H9 (cell line): ENCODE measurements at regions not wholly inside any gene's neighbourhood (a gene's known extent, or its start where the extent isn't known, plus 50 kb on each side); places are given as distances from the start of the nearest gene placed in this dataset.

Source experiments
- DNase-seq: peaks from one replicate; pipeline ENCODE4 v3.0.0-alpha.2; 2017
- H2AFZ ChIP-seq: one replicate; pipeline ENCODE4 v1.6.1; 2013; ENCODE audit warnings: mild to moderate bottlenecking, low read length, control low read depth, moderate library complexity
- H2AK5ac ChIP-seq: 2 replicates; pipeline ENCODE4 v1.6.1; 2013; ENCODE audit warnings: low read length, control low read depth, mixed read lengths; ENCODE audit not compliant: insufficient read length
- H2BK120ac ChIP-seq: one replicate; pipeline ENCODE4 v1.6.1; 2013; ENCODE audit warnings: low read depth, mild to moderate bottlenecking, low read length, control low read depth, inconsistent platforms; ENCODE audit not compliant: poor library complexity, severe bottlenecking
- H2BK12ac ChIP-seq: 2 replicates; pipeline ENCODE4 v1.6.1; 2013; ENCODE audit warnings: low read length, control low read depth, mixed read lengths, low read depth; ENCODE audit not compliant: insufficient read length
- H2BK15ac ChIP-seq: 2 replicates; pipeline ENCODE4 v1.6.1; 2013; ENCODE audit warnings: low read depth, low read length, control low read depth
- H2BK20ac ChIP-seq: one replicate; pipeline ENCODE4 v1.6.1; 2013; ENCODE audit warnings: low read depth, mild to moderate bottlenecking, low read length, control low read depth, inconsistent platforms; ENCODE audit not compliant: poor library complexity, severe bottlenecking
- H2BK5ac ChIP-seq: 2 replicates; pipeline ENCODE4 v1.6.1; 2013; ENCODE audit warnings: low read length, control low read depth, mixed read lengths; ENCODE audit not compliant: insufficient read length
- H3K14ac ChIP-seq: 2 replicates; pipeline ENCODE4 v1.6.1; 2013; ENCODE audit warnings: low read length, control low read depth; ENCODE audit not compliant: insufficient read depth
- H3K18ac ChIP-seq: 2 replicates; pipeline ENCODE4 v1.6.1; 2013; ENCODE audit warnings: low read depth, mild to moderate bottlenecking, mixed read lengths, low read length, control low read depth; ENCODE audit not compliant: insufficient read length
- H3K23ac ChIP-seq: 2 replicates; pipeline ENCODE4 v1.6.1; 2013; ENCODE audit warnings: low read length, control low read depth, mixed read lengths, low read depth; ENCODE audit not compliant: insufficient read length
- H3K23me2 ChIP-seq: 2 replicates; pipeline ENCODE4 v1.6.1; 2013; ENCODE audit warnings: low read depth, mild to moderate bottlenecking, mixed read lengths, low read length, control low read depth; ENCODE audit not compliant: insufficient read length, poor library complexity, severe bottlenecking
- H3K27ac ChIP-seq: 2 replicates; pipeline ENCODE4 v1.5.1; 2013; ENCODE audit warnings: low read length, control low read depth, mixed read lengths, low read depth; ENCODE audit not compliant: insufficient read length
- H3K27me3 ChIP-seq: 2 replicates; pipeline ENCODE4 v1.6.1; 2013; ENCODE audit warnings: low read length, control low read depth, inconsistent platforms; ENCODE audit not compliant: insufficient read depth
- H3K4ac ChIP-seq: 2 replicates; pipeline ENCODE4 v1.6.1; 2013; ENCODE audit warnings: low read depth, mild to moderate bottlenecking, control low read depth, inconsistent platforms, low read length, moderate library complexity
- H3K4me1 ChIP-seq: 2 replicates; pipeline ENCODE4 v1.6.1; 2013; ENCODE audit warnings: low read length, control low read depth, inconsistent platforms; ENCODE audit not compliant: insufficient read depth
- H3K4me2 ChIP-seq: 2 replicates; pipeline ENCODE4 v1.6.1; 2013; ENCODE audit warnings: low read length, control low read depth, mixed read lengths; ENCODE audit not compliant: insufficient read length, insufficient read depth
- H3K56ac ChIP-seq: 2 replicates; pipeline ENCODE4 v1.6.1; 2013; ENCODE audit warnings: low read depth, mild to moderate bottlenecking, mixed read lengths, low read length, control low read depth; ENCODE audit not compliant: insufficient read length
- H3K79me1 ChIP-seq: 2 replicates; pipeline ENCODE4 v1.6.1; 2013; ENCODE audit warnings: low read depth, mild to moderate bottlenecking, moderate library complexity, low read length, control low read depth, inconsistent platforms; ENCODE audit not compliant: insufficient read depth, poor library complexity, severe bottlenecking
- H3K79me2 ChIP-seq: 2 replicates; pipeline ENCODE4 v1.6.1; 2013; ENCODE audit warnings: low read length, control low read depth, inconsistent platforms; ENCODE audit not compliant: insufficient read depth
- H3K9ac ChIP-seq: 2 replicates; pipeline ENCODE4 v1.6.1; 2013; ENCODE audit warnings: low read length, control low read depth, mixed read lengths; ENCODE audit not compliant: insufficient read length; ENCODE audit errors: extremely low read depth
- H3K9me3 ChIP-seq: one replicate; pipeline ENCODE4 v1.6.1; 2013; ENCODE audit warnings: low read depth, low read length, inconsistent platforms; ENCODE audit not compliant: control insufficient read depth
- H3T11ph ChIP-seq: one replicate; pipeline ENCODE4 v1.6.1; 2013; ENCODE audit warnings: mild to moderate bottlenecking, low read length, control low read depth, inconsistent platforms
- H4K20me1 ChIP-seq: one replicate; pipeline ENCODE4 v1.6.1; 2013; ENCODE audit not compliant: control insufficient read depth, insufficient read length, insufficient read depth
- H4K5ac ChIP-seq: 2 replicates; pipeline ENCODE4 v1.6.1; 2013; ENCODE audit warnings: low read depth, mild to moderate bottlenecking, mixed read lengths, low read length, control low read depth; ENCODE audit not compliant: insufficient read length
- H4K8ac ChIP-seq: replicated peaks from 2 replicates; pipeline ENCODE4 v1.6.1; 2013; ENCODE audit warnings: low read length, control low read depth, mixed read lengths, low read depth; ENCODE audit not compliant: insufficient read length
- H4K91ac ChIP-seq: 2 replicates; pipeline ENCODE4 v1.6.1; 2013; ENCODE audit warnings: low read depth, mild to moderate bottlenecking, moderate library complexity, mixed read lengths, low read length, control low read depth; ENCODE audit not compliant: insufficient read length
- H3K27ac Mint-ChIP-seq, 3 experiments: 2 replicates in 2 of 3; 3 replicates in 1 of 3; pipeline ENCODE4 v1.8.0; 2020 to 2021; ENCODE audit warnings: mixed read lengths in 3 of 3, mild to moderate bottlenecking in 1 of 3, moderate library complexity in 1 of 3
- H3K27me3 Mint-ChIP-seq: 2 replicates; pipeline ENCODE4 v1.8.0; 2021; ENCODE audit warnings: low read depth, mild to moderate bottlenecking, moderate library complexity, mixed read lengths
- H3K36me3 Mint-ChIP-seq, 3 experiments: 2 replicates in 2 of 3; 3 replicates in 1 of 3; pipeline ENCODE4 v1.8.0; 2020 to 2021; ENCODE audit warnings: low read depth in 3 of 3, mixed read lengths in 3 of 3; ENCODE audit not compliant: insufficient read depth in 1 of 3
- H3K4me1 Mint-ChIP-seq, 2 experiments: 2 replicates each; pipeline ENCODE4 v1.8.0; 2020; ENCODE audit warnings: mixed read lengths in 2 of 2
- H3K4me3 Mint-ChIP-seq, 2 experiments: 2 replicates in 1 of 2; 3 replicates in 1 of 2; pipeline ENCODE4 v1.8.0; 2020 to 2021; ENCODE audit warnings: mild to moderate bottlenecking in 2 of 2, mixed read lengths in 2 of 2, moderate library complexity in 1 of 2
- H3K9me3 Mint-ChIP-seq, 2 experiments: 2 replicates in 1 of 2; 3 replicates in 1 of 2; pipeline ENCODE4 v1.8.0; 2020; ENCODE audit warnings: mild to moderate bottlenecking in 2 of 2, mixed read lengths in 2 of 2, moderate library complexity in 1 of 2
- CTCF ChIP-seq: fragments of 200-600 bp; sonication (generic); conservative IDR thresholded peaks from 3 replicates; pipeline ENCODE4 v1.8.0; 2021; ENCODE audit warnings: antibody characterized with exemption, mild to moderate bottlenecking
- WGBS: extraction: QIAGEN DNeasy Blood & Tissue Kit; methylation state at CpG from one replicate; pipeline ENCODE4 v1.1.7; 2013; ENCODE audit warnings: missing lambda C conversion rate, low lambda C conversion rate, mixed read lengths; ENCODE audit not compliant: insufficient read length; ENCODE audit errors: extremely low coverage; 5-methylcytosine and 5-hydroxymethylcytosine counted together

- no peak overlapping the region for H2BK12ac ChIP-seq
- H3K9me3 Mint-ChIP-seq: peaks cover 3% of the 10 kb centered on the region in 2 experiments; a peak in 3 of 5 replicates
- no peak overlapping the region for H3K9ac ChIP-seq
- H4K5ac ChIP-seq: no peak overlapping the region
- no peak overlapping the region for H3K27ac ChIP-seq
- no peak overlapping the region for H4K8ac ChIP-seq
- no peaks in the 10 kb centered on the region for H3K9me3 ChIP-seq
- TF ChIP-seq CTCF: no peak
- H3K18ac ChIP-seq: no peak overlapping the region
- no peaks in the 10 kb centered on the region for H3K23me2 ChIP-seq
- no peaks in the 10 kb centered on the region for H3K79me2 ChIP-seq
- peaks cover 5% of the 10 kb centered on the region for H3K27me3 Mint-ChIP-seq
- no peak overlapping the region for H3K4me2 ChIP-seq
- H2AK5ac ChIP-seq: no peak overlapping the region
- H3K14ac ChIP-seq: no peak overlapping the region
- no peak overlapping the region for H3K27ac Mint-ChIP-seq
- no peaks in the 10 kb centered on the region for H3K79me1 ChIP-seq
- DNase-seq: no peak
- no CpG with 5 or more reads among the region's 4 CpGs for WGBS
- H3K27me3 ChIP-seq: no peaks in the 10 kb centered on the region
- H3K56ac ChIP-seq: no peak overlapping the region
- H2BK120ac ChIP-seq: no peak overlapping the region
- no peak overlapping the region for H3K4me3 Mint-ChIP-seq
- no peak overlapping the region for H2BK5ac ChIP-seq
- no peak overlapping the region for H2BK15ac ChIP-seq
- H3K4ac ChIP-seq: no peak overlapping the region
- peaks cover 12 to 21% of the 10 kb centered on the region in 2 experiments for H3K4me1 Mint-ChIP-seq
- H3T11ph ChIP-seq: no peak overlapping the region
- 0 out of 2 replicates have a peak, but pooled peaks cover 4% of the 10 kb centered on the region for H3K4me1 ChIP-seq
- peaks cover 3 to 28% (median 6%) of the 10 kb centered on the region in 3 experiments; a peak in 5 of 7 replicates for H3K36me3 Mint-ChIP-seq
- no peak overlapping the region for H3K23ac ChIP-seq
- no peak overlapping the region for H2AFZ ChIP-seq
- no peak overlapping the region for H4K91ac ChIP-seq
- no peaks in the 10 kb centered on the region for H4K20me1 ChIP-seq
- H2BK20ac ChIP-seq: no peak overlapping the region
Observed at GRCh38 chr3:16803019-16803418, 81.7 kb upstream of the PLCL2 start.
